ENCODE measurements at regions not wholly inside any gene's neighbourhood (a gene's known extent, or its start where the extent isn't known, plus 50 kb on each side); places are given as distances from the start of the nearest gene placed in this dataset.
"Not testable (repeated sequence)": the region's sequence is repeated elsewhere in the genome, so short reads cannot be mapped to it uniquely, and the experiment has no call there.

DNA sequence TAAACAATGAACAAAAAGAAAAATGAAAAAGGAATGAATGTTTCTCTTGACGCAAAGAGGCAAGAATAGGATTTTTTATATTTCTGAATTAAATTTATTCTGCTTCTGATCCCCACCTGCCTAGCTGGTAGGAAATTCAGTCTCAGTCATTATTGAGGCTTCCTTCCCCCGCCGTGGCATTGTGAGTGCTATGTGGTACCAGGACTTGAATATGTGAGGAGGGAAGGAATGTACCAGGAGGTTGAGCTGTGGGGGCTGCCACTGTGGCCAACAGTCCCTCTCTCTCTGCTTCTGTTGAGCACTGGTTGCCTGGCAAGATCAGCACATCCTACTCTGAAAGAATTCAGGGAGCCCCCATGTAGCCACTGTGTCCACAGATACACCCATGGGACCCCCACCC, 368.1 kb upstream of the JARID2 start:
- DNase-seq: no peak

- no peak for DNase-seq
Measured at GRCh38 chr6:14880052-14880451, 365.8 kb upstream of the JARID2 start.

DNA sequence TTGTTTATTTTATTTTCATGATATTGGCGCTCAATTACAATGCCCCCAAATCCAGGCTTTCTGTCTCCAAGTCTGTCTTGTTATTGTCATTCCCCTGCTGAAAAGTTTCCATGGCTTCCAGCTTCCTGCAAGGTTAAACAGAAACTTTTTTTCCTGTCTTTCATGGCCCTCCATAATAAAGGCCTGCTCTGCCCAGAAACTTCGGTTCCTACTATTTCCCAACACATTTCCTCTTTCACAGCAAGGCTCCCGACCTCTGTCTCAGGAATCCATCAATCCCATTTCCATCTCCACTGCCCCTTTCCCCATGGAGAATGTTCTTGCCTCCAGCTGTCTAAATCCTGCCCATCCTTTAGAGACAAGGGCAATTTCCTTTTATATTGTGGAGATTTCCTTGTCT, 365.2 kb upstream of the JARID2 start:
- DNase-seq: no peak

DNA sequence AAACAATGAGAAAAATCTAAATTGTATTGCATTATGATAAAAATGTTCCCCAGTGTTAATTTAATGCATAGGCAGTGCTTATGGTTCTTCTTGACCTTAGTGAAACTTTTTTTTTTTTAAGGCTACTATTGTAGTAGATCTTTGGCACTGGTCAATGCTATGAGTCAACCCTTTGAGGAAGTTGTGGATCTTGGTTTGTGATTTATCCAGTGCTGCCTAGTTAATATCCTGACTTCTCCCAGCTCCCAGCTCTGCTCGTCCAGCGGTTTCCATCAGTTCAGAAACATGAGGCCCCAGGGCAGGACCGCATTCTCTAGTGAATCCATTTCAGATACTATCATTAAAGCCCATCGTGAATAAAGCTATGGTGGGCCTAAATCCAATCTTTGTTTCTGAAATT, 364.5 kb upstream of the JARID2 start:
- DNase-seq: no peak

DNA sequence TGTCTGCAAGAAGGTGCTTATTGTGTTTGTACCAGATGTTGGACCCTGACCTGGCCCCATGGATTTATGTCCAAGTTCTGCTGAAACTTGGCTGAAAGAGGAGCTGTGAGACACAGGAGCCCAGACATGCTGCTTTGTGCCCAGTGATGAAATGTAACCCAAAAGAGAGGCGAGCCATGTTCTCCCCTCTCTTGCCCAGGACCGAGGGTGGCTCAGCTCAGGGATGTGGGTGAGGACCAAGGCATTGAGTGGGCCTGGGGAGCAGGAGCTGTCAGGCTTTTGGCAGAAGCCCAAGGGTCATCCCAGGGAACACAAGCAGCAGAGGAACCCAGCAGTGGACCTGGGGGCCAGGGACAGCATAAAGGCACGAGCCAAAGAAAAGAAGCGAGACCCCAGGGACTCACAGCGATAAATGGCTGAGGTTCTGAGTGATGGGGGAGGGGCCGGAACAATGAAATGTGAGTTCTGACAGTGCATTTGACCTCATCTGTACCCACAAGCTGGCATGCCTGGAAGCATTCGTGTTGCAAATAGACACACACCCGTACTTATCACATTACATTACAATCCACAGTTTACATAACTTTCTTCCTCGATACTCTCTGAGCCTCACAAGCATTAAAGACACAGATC, 363.4 kb upstream of the JARID2 start:
- DNase-seq: no peak

DNA sequence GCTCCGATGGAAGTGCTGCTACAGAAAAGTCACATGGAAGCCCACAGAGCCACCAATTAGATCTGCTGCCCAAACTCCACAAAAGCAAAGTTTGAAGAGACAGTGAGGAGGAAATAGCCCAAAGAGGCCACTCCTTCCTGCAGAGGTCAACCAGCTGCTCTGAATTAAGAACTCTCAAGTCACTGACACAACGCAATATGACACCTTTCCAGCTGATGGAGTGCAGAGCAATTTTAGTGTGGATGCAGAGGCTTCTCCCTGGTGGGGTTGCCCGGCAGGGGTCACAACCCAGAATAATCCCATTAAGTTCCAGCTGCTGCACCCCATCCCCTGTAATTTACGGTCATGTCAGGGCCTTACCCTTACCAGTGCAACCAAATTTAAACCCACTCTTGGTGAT, 361.9 kb upstream of the JARID2 start:
- no peak for DNase-seq

- no peak for DNase-seq
Measured at GRCh38 chr6:14885498-14885897, 360.4 kb upstream of the JARID2 start.

DNA sequence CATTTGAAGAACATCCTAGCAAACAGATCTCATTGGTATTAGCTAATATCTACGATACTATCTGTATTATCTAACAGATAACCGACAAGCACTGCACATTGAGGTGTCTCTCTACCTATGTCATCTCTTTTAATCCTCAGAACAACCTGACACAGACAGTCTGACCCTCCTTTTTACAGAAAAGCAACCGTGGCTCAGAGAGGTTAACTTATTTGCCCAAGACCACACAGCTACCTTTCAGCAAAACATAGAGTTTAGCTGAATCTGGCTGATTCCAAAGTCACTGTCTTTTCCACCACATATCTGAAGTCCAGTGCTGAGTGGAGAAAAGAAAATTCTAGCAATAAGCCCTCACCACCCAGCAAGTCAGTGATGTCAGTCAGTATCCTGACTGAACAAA, 358.7 kb upstream of the JARID2 start:
- no peak for DNase-seq

- DNase-seq: no peak
Measured at GRCh38 chr6:14887986-14888574, 357.8 kb upstream of the JARID2 start.

- DNase-seq: peak; percentile 6
Measured at GRCh38 chr6:14888575-14889000, 357.3 kb upstream of the JARID2 start.

DNA sequence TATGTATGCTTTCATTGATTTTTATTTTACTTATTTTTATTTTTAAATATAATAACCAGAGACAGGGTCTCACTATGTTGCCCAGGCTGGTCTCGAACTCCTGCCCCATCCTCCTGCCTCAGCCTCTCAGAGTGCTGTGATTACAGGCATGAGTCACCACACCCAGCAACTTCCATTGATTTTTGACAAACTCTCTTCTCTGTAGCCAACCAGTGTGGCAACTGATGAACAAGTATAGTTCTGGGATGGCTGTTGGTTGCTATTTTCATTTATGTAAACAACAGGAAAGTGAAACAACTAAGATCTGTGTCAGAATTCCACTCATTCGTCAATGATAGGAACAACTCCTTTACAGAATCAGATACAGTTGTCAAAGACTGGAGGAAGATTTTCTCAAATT, 356.7 kb upstream of the JARID2 start:
- DNase-seq: no peak

DNA sequence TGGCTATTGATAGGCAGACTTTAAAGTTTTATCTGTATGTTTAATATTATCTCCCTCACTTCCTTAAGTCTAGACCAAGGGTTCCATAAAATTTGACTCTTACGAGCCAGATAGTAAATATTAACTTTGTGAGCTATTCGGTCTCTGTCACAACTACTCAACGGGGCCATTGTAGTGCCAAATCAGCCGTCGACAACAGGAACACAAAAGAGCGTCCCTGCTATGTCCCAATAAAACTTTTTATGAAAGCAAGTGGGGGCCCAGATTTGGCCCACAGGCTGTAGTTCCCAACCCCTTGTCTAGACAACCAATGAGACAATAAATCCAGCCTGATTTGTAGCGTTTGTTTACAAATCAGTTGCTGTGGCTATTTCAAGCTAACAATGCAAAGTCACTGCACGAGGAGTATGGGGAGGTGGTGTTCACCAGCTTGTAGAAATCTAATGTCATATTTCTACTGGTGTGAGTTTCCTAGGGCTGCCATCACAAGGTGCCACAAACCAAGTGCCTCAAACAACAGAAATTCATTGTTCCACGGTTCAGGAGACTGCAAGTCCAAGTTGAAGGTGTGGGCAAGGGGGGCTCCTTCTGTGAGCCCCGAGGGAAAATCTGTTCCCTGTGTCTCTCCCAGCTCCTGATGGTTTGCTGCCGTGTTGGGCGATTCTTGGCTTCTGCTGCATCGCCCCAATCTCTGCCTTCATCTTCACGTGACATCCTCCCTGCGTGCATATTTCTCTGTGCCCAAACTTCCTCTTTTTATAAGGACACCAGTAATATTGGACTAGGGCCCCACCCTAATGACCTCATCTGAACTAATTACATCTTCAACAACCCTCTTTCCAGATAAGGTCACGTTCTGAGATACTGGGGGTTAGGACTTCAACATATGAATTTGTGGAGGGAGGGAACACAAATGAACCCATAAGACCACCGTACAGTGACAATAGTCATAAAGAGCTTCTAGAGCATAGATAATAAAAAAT, 356.0 kb upstream of the JARID2 start:
- no peak for DNase-seq

GRCh38 chr6:14891820-14892375, 354.0 kb upstream of the JARID2 start:
- DNase-seq: not testable (repeated sequence)

DNA sequence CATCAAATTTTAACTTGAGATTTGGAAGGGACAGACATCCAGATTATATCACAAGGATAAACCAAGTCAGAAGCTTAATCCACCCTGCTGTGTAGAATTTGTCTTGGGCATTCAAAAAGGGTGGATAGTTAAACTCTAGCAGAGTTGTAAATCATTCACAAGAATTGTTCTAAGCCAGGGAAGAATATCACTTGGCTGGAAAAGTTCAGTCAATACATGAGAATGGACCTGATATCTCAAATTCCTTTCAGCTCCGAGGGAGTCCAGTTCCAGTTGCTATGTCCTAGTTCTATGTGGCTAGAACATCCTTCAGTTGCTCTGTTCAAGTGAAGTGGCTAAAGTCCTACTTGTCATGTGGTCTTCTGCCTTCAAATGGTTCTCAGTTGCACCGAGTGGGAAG, 351.8 kb upstream of the JARID2 start:
- DNase-seq: no peak

DNA sequence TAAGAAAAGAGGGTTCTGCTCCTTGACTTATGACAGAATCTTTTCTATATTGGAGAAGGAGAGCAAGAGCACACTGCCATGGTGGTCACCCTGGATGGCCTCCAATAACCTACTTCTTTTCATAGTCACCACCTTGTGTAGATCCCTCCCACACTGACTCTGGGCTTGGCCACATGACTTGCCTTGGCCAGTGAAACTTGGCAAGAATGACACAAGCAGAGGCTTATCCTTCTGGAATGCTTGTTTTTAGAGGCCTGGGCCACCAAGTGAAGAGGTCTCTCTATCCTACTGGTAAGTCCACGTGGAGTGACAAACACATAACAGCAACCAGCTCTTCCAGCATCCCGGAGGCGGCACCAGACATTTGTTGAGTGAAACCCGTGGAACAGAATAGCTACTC, 349.4 kb upstream of the JARID2 start:
- no peak for DNase-seq

GRCh38 chr6:14897831-14898230, 348.0 kb upstream of the JARID2 start:
- no peak for DNase-seq

- DNase-seq: not testable (repeated sequence)
Measured at GRCh38 chr6:14899441-14899840, 346.4 kb upstream of the JARID2 start.

- DNase-seq: no peak
Measured at GRCh38 chr6:14900919-14901318, 344.9 kb upstream of the JARID2 start.

DNA sequence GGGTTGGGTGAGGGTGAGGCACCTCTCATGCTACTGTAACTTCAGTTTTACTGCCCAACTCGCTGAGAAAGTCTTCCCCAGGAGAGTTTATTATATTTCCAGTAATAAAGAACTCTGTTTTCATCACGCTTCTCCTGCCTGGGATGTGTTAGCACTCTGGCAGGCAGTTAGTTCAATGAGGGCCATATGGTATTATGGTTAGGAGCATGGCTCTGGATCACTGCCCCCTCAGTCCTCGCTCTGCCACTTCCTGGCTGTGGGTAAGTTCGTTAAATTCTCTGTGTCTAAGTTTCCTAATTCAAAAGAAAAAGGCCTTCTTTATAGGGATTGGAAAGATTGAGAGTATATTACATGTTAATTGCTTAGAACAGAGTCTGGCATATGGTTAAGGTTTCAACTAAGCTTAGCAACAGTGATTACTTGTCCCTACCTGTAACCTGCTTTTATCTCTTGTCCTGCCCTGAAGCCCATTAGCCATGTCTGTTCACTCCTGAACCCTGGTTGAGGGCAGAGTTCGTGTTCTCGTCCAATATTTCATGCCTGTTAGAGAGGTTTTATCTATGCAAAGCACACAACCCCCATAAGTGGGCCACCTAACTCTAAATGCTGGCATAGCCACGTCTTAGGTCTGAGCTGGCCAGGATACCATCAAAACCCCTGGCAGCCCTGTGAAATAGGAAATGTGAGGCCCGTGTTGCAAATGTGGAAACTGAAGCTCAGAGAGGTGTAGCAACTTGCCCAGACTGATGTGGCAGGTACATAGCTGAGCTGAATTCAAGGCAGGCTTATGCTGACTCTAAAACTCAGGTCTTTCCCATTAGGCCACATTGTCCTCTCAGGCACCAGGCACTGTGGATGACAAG, 342.5 kb upstream of the JARID2 start:
- peak; percentile 43 for DNase-seq

GRCh38 chr6:14905201-14905600, 340.7 kb upstream of the JARID2 start:
- DNase-seq: no peak

- no peak for DNase-seq
Measured at GRCh38 chr6:14906621-14907020, 339.2 kb upstream of the JARID2 start.

DNA sequence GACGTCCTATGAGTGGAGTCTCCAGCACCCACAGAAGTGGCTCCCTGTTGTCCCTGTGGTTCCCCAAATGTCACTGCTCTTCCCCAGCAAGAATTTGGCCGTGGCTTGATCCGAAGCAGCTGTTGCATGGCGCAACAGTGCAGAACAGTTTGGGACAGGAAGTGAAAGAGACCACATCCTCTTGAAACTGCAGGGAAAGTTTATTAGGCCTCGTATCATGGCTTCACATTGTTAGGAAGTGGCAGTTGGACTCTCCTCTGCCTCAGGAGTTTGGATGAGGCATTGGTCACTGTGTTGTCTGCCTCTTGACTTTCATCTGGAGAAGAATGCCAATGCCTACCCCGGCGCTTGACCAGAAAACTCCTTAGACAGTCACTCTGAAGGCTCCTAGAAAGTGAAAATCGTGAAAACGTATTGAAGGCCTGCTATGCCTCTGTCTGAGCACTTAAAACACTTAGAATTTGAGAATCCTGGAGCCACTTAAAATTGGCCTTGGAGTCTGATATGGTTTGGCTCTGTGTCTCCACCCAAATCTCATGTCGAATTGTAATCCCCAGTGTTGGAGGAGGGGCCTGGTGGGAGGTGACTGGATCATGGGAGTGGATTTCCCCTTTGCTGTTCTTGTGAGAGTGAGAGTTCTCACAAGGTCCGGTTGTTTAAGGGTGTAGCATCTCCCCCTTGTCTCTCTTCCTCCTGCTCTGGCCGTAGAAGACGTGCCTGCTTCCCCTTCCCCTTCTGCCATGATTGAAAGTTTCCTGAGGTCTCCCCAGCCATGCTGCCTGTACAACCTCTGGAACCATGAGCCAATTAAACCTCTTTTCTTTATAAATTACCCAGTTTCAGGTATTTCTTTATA, 334.9 kb upstream of the JARID2 start:
- DNase-seq: no peak
